ENCODE measurements at regions not wholly inside any gene's neighbourhood (a gene's known extent, or its start where the extent isn't known, plus 50 kb on each side); places are given as distances from the start of the nearest gene placed in this dataset.

GRCh38 chr6:113489952-113490746 lies 367.0 kb upstream of the MARCKS start:
- DNase-seq, result no peak

GRCh38 chr6:113491376-113491775 lies 365.8 kb upstream of the MARCKS start:
- DNase-seq, result no peak

GRCh38 chr6:113493991-113494390 lies 363.2 kb upstream of the MARCKS start:
- no peak for DNase-seq

GRCh38 chr6:113495521-113495920 lies 361.6 kb upstream of the MARCKS start:
- DNase-seq, result no peak

GRCh38 chr6:113496166-113496565 lies 361.0 kb upstream of the MARCKS start:
- no peak for DNase-seq

GRCh38 chr6:113500221-113500620 lies 356.9 kb upstream of the MARCKS start:
- no peak for DNase-seq

GRCh38 chr6:113505084-113505699 lies 352.0 kb upstream of the MARCKS start:
- no peak for DNase-seq

GRCh38 chr6:113508249-113508648 lies 348.9 kb upstream of the MARCKS start:
- DNase-seq, result no peak

GRCh38 chr6:113511100-113511499 lies 346.0 kb upstream of the MARCKS start:
- DNase-seq, result no peak

GRCh38 chr6:113512576-113512975 lies 344.6 kb upstream of the MARCKS start:
- no peak for DNase-seq

- no peak for DNase-seq
Measured at GRCh38 chr6:113513086-113513485, 344.1 kb upstream of the MARCKS start.

GRCh38 chr6:113522376-113522775 lies 334.8 kb upstream of the MARCKS start:
- no peak for DNase-seq

GRCh38 chr6:113524826-113525225 lies 332.3 kb upstream of the MARCKS start:
- no peak for DNase-seq

- DNase-seq, result no peak
Measured at GRCh38 chr6:113526553-113526952, 330.6 kb upstream of the MARCKS start.

- DNase-seq, result no peak
Measured at GRCh38 chr6:113526995-113527394, 330.1 kb upstream of the MARCKS start.

- DNase-seq, result no peak
Measured at GRCh38 chr6:113528111-113528510, 329.0 kb upstream of the MARCKS start.

GRCh38 chr6:113529196-113529595 lies 327.9 kb upstream of the MARCKS start:
- DNase-seq, result no peak

GRCh38 chr6:113529879-113530278 lies 327.3 kb upstream of the MARCKS start:
- DNase-seq, result no peak

- no peak for DNase-seq
Measured at GRCh38 chr6:113530769-113531168, 326.4 kb upstream of the MARCKS start.

GRCh38 chr6:113539202-113539601 lies 317.9 kb upstream of the MARCKS start:
- no peak for DNase-seq

- DNase-seq, result no peak
Measured at GRCh38 chr6:113539623-113540022, 317.5 kb upstream of the MARCKS start.

GRCh38 chr6:113540466-113540865 lies 316.7 kb upstream of the MARCKS start:
- no peak for DNase-seq

- DNase-seq, result no peak
Measured at GRCh38 chr6:113551168-113551567, 306.0 kb upstream of the MARCKS start.

GRCh38 chr6:113556775-113557174 lies 300.4 kb upstream of the MARCKS start:
- no peak for DNase-seq

- peak; percentile 36 for DNase-seq
Measured at GRCh38 chr6:113558431-113558830, 298.7 kb upstream of the MARCKS start.

All from DMS 273 treated with DMSO at 0.1 percent for 48 hours (cell line).